HG02840 (cell line): ENCODE measurements at regions not wholly inside any gene's neighbourhood (a gene's known extent, or its start where the extent isn't known, plus 50 kb on each side); places are given as distances from the start of the nearest gene placed in this dataset.
"Not testable (repeated sequence)": the region's sequence is repeated elsewhere in the genome, so short reads cannot be mapped to it uniquely, and the experiment has no call there.

Experiments
- ATAC-seq: cut with Tn5 transposase; IDR thresholded peaks from one replicate; pipeline ENCODE4 v1.9.1; 2021; ENCODE audit warnings: mild to moderate bottlenecking, moderate library complexity, moderate number of reproducible peaks; ENCODE audit not compliant: unreplicated experiment, low FRiP score

DNA sequence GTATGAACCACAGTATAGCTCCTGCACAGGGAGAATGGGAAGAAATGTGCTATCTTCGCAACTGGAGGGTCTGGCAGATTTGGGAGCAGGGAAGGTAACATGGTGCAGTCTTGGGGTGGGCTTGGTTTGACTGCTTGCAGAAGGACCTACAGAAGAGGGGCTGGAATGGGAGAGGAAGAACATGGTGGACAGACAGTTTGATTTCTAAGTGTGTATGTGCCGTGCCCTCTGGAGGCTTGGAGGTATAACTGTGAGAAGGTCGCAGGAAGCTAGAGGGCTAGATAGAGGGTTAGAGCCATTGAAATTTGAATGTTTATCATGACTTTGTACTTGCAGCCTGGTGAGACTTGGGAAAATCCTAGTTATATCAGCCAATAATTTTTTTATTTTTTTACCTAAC lies 169.2 kb downstream of the SQOR start:
- no peak for ATAC-seq

- ATAC-seq, result no peak
Measured at GRCh38 chr15:45810201-45810600, 175.4 kb downstream of the SQOR start.

GRCh38 chr15:45812200-45812599 lies 177.4 kb downstream of the SQOR start:
- no peak for ATAC-seq

- ATAC-seq, result not testable (repeated sequence)
Measured at GRCh38 chr15:45817578-45817977, 182.7 kb downstream of the SQOR start.

GRCh38 chr15:45821390-45821789 lies 186.6 kb downstream of the SQOR start:
- ATAC-seq, result no peak

GRCh38 chr15:45822968-45823367 lies 188.1 kb downstream of the SQOR start:
- not testable (repeated sequence) for ATAC-seq

DNA sequence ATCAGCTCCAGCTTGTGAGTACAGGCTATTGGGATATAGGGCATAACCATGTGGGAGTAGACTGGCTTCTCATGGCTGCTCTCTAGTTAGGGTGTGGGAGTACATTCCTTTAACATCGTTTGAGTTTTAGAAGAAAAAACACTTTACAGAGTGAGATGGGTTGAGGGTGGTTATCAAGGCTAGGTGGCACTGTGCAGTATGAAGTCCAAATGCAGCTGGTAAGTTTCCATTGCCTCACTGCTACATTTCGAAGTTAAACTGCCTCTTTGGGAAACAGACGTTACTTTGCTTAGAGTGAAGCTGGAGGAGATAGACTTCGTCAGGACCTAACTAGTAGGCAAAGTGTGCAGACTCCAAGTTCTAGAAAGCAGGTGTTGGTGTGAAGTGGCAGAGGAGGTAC lies 192.4 kb downstream of the SQOR start:
- no peak for ATAC-seq

GRCh38 chr15:45827766-45828165 lies 192.9 kb downstream of the SQOR start:
- ATAC-seq, result no peak

GRCh38 chr15:45829336-45830153 lies 194.7 kb downstream of the SQOR start:
- ATAC-seq, result no peak

- ATAC-seq, result no peak
Measured at GRCh38 chr15:45831787-45832186, 197.0 kb downstream of the SQOR start.

DNA sequence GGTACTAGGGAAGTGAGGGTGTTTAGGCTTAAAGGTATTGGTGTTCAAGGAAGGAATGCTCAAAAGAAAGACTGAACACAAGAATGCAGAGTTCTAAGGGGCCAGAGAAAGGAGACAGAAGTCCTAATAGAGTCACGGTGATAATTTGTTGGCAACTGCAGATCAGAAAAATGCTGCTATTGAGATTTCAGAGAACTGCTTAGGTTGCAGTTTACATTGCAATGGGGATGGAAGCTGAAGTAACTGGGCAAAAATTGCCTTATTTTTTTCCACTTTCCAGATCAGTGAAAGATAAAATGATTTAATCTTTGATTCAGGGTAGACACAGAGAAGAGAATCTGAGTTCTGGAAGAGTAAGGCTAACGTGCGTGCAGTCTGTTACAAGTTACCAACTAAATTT lies 199.8 kb downstream of the SQOR start:
- no peak for ATAC-seq

GRCh38 chr15:45842151-45842550 lies 207.3 kb downstream of the SQOR start:
- no peak for ATAC-seq

DNA sequence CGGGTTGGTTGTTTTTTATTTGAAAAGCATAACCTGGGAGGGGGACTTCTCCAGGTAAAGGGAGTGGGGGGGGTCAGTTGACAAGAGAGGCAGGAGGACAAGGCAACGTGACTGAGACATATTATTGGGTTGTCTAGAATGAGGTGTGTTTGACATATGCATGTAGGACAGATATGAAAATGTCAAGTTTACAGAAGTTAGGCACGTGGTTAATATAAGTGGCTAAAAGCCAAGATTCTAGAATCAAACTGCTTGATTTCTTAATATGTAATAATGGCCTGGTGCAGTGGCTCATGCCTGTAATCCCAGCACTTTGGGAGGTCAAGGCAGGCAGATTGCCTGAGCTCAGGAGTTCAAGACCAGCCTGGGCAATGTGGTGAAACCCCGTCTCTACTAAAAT lies 212.8 kb downstream of the SQOR start:
- ATAC-seq, result no peak

DNA sequence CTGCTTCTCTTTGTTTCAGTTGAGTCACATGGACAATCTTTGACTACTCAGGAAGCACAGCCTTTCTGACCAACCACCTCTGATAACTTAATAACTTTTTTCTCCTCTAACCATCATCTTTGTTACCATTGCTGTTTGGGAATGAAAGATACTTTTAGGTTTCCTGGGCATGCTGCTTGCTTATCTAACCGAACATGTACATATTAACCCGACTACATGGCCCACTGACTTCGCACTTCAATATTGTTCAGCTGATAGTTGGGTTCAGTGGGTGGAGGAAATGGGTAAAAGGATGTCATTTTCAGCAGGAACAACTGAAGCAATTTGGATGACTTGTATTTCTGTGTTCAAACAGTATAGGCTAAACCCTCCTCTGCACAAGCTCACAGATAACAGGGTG lies 214.3 kb downstream of the SQOR start:
- no peak for ATAC-seq

DNA sequence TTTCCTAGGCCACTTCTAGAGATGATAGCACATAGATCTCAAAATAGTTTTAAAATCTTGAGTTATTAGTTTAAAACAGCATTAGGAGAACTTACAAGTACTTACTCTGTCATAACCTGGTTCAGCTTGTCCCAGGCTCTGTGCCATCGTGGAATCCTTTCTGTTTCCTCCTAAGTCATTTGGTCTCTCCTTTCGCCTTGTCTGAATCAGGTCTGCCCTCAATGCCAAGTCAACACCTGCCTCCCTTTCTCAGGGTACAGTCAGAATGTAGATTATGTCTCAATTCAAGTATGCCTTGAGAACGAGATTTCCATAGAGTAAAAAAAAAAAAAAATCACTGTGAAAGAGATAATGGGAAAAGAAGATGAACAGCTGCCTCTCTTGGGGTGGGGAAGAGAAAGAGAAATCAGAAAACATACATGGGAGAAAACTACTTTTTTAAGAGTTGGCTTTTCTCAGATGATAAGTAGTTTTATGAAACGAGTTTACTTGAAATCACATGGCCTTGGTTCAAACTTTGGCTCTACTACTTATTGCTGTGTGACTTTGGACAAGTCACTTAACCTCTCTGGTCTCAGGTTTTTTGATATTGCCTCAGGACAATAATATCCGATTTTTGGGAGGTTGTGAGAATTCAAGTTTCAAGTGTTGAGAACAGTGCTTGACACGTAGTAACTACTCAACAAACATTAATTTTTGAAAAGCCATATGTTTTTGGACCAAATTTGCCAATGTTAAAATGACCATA lies 219.8 kb downstream of the SQOR start:
- no peak for ATAC-seq

DNA sequence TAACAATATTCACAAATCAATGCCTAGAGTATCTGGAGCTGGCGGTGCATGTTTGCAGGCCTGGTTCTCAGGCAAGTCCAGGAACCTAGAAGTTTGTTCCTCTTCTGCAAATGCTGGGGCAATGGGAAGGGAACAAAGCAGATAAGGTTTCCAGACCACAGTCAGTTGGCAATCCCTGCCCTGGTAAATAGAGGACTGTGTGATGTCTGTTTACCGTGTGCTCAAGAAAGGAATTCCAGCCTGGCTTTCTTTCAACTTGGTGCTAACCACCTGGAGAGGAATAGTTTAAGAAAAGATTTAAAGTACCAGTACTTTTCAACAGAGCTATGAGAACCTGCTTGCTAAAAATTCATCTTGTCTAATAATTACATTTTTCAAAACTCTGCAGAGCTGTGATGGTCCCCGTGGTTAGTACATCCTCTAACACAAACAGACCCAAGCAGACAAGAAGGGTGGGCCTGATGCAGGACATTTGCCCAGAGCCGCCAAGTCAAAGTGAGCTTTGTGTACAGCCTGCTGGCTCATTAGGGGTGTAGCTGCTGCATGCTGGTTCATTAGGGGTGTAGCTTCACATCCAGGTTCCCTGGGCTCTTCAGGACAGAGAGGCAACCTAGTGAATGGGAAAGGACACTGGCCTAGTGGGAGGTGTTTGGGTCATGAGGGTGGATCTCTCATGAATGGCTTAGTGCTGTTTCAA lies 220.5 kb downstream of the SQOR start:
- ATAC-seq, result no peak

DNA sequence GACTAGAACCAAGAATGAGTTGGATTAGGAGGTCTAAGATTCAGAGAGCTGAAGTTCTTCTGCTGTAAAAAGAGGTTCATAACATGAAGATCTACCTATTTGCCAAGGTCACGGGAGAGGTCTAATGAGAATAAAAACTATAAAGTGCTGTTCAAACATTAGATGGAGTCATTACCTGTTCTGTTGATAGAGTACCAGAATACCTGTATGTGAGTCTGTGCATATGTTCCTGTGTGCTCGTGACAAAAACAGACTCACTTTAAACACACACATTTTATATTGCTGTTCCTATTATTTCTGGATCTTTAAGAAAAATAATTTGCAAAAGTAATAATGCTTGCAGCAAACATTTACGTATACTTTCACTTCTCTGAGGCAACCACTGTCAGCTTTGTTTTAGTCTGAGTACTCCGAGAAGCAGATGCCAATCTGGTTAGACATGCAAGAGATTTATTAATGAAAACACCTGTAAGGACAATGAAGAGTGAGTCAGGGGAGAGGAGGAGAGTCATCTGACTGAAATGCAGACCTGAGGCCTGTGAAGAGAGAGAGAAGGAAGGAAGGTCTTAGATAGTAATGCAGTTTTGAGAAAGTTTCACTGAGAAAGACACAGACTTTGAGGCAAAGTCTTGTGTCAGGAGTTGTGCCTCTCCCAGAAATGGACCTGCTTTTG lies 221.2 kb downstream of the SQOR start:
- no peak for ATAC-seq

DNA sequence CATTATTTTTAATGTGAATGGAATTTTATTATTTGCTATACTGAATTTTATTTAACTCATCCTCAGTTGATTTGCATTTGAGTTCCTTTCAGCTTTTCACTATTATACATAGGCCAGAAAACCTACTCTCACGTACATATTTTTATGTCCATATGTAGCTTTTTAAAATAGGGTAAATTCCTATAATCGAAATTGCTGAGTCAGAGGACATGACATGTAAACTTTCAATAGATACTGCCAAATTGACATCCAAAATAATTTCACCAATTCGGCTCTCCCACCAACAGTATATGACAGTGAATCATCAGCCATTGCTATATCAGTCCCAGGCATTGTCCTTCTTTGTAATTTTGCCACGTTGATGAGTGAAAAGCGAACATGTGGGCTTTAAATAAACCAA lies 222.5 kb downstream of the SQOR start:
- no peak for ATAC-seq

- no peak for ATAC-seq
Measured at GRCh38 chr15:45858491-45858890, 223.7 kb downstream of the SQOR start.

- no peak for ATAC-seq
Measured at GRCh38 chr15:45862034-45862433, 227.2 kb downstream of the SQOR start.
